ENCODE measurements at regions not wholly inside any gene's neighbourhood (a gene's known extent, or its start where the extent isn't known, plus 50 kb on each side); places are given as distances from the start of the nearest gene placed in this dataset.
"Not testable (repeated sequence)": the region's sequence is repeated elsewhere in the genome, so short reads cannot be mapped to it uniquely, and the experiment has no call there.

DNA sequence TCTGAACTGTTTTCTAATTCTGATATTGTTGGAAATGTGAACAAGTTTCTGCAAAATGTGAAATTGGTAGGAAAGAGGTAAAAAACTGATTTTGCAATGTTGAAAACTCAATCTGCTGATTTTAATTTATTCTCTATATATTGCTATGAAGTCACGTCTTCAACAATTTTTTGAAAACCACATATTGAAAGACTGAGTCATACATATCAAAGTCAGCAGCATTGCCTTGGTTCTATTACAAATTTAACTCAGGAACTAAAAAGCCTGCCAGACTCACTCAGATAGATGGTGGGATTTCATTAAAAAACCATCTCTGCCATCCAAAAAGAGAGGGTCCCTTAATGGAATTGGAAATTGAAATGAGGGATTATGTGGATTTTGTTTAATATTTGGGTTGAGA is 351.4 kb downstream of the CNTN3 start:
- no peak overlapping the region for H3K4me3 ChIP-seq
- in situ Hi-C loops (cut with MboI; ENCODE audit: low sequenced_read_pairs) = no loop called here

GRCh38 chr3:74233091-74233490 is 381.4 kb downstream of the CNTN3 start:
- Histone ChIP-seq H3K27me3 (ENCODE audit: low read depth) (no peaks in the 10 kb centered on the region), H3K36me3 (replicated peaks) (no peaks in the 10 kb centered on the region), H3K4me3 (no peak overlapping the region), H3K9me3 (no peaks in the 10 kb centered on the region), H3K4me1 (no peaks in the 10 kb centered on the region)
- DNase-seq (ENCODE audit: low spot score in 2 of 2) = no peak
- in situ Hi-C loops (cut with MboI; ENCODE audit: low sequenced_read_pairs) = no loop called here

More for the DNA sequence above, 351.4 kb downstream of the CNTN3 start:
- H3K36me3 ChIP-seq (replicated peaks) = no peaks in the 10 kb centered on the region
- no peaks in the 10 kb centered on the region for H3K4me1 ChIP-seq
- DNase-seq (ENCODE audit: low spot score in 2 of 2) = no peak
- no peaks in the 10 kb centered on the region for H3K27me3 ChIP-seq (ENCODE audit: low read depth)
- no peaks in the 10 kb centered on the region for H3K9me3 ChIP-seq

- in situ Hi-C loops (cut with MboI; ENCODE audit: low sequenced_read_pairs) = no loop called here
- no peak overlapping the region for H3K4me3 ChIP-seq
Measured at GRCh38 chr3:74217467-74217866, 397.0 kb downstream of the CNTN3 start.

DNA sequence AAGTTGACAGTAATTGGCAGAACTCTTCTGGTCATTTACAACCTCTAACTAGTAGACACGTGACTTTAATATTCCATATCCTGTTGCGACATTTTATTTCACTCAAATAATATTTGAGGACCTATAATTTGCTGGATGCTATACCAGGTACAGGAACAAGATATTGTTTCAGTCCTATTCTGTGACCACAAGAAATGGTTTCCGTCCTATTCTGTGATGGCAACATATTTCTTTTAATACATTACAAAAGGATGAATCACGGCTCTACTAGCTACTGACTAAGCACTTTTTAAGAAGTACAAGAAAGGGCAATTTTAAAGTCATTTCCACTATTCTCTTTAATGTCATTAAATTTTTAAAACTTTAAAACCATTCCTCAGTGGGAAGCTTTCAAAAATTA is 400.2 kb downstream of the CNTN3 start:
- Histone ChIP-seq H3K9me3 (no peaks in the 10 kb centered on the region), H3K27me3 (ENCODE audit: low read depth) (no peaks in the 10 kb centered on the region), H3K4me1 (no peaks in the 10 kb centered on the region), H3K4me3 (no peak overlapping the region), H3K36me3 (replicated peaks) (no peaks in the 10 kb centered on the region; the same call in 1 of the 2 replicates)
- in situ Hi-C loops (cut with MboI; ENCODE audit: low sequenced_read_pairs) = no loop called here
- DNase-seq (ENCODE audit: low spot score in 2 of 2) = no peak

More at GRCh38 chr3:74217467-74217866, 397.0 kb downstream of the CNTN3 start:
- no peak for DNase-seq (ENCODE audit: low spot score in 2 of 2)
- Histone ChIP-seq H3K4me1 (no peaks in the 10 kb centered on the region), H3K27me3 (ENCODE audit: low read depth) (no peaks in the 10 kb centered on the region), H3K9me3 (no peaks in the 10 kb centered on the region), H3K36me3 (replicated peaks) (no peaks in the 10 kb centered on the region; the same call in 1 of the 2 replicates)

DNA sequence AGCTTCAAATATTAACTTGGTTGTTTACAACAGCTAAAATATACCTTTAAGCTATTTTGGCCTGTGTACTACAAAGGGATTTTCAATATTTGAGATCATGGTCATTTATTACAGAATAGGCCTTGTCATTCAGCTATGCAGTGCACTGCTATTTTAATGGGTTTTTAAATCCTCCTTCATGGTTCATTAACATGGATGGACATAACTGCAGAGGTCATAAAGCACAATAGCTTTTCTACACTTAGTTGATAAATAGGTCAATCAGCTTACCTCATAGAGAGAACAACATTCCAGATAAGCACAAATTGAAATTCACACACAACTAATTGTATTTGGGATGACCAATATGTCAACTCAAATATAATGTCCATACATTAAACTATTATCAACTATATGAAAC is 403.7 kb downstream of the CNTN3 start:
- in situ Hi-C loops (cut with MboI; ENCODE audit: low sequenced_read_pairs) = no loop called here
- no peak for DNase-seq (ENCODE audit: low spot score in 2 of 2)
- Histone ChIP-seq H3K4me3 (no peak overlapping the region), H3K36me3 (replicated peaks) (no peaks in the 10 kb centered on the region), H3K27me3 (ENCODE audit: low read depth) (no peaks in the 10 kb centered on the region), H3K9me3 (no peaks in the 10 kb centered on the region), H3K4me1 (no peaks in the 10 kb centered on the region)

DNA sequence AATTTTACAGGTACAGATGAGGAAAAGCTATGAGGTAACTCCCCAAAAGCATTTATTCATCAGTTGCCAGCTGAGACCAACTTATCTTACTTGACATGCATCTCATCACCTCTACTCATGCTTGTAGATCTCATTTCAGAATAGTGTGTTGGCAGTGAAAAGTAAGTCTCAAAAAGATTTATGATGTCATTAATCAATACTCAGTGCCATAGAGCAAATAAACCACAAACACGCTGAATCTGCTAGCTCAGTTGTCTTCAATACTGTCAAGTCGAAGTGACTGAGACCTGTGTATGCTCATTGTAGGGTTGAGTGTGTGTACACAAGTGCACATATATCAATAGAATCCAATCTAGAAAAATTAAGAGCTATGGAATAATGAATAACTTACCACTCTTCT is 413.5 kb downstream of the CNTN3 start:
- in situ Hi-C loops (cut with MboI; ENCODE audit: low sequenced_read_pairs) = no loop called here
- no peak overlapping the region for H3K4me3 ChIP-seq
- H3K36me3 ChIP-seq (replicated peaks) = no peaks in the 10 kb centered on the region
- H3K27me3 ChIP-seq (ENCODE audit: low read depth) = no peaks in the 10 kb centered on the region
- peaks cover 7% of the 10 kb centered on the region; the same call in 1 of the 2 replicates for H3K4me1 ChIP-seq
- DNase-seq (ENCODE audit: low spot score in 2 of 2) = no peak
- H3K9me3 ChIP-seq = peaks cover 8% of the 10 kb centered on the region

DNA sequence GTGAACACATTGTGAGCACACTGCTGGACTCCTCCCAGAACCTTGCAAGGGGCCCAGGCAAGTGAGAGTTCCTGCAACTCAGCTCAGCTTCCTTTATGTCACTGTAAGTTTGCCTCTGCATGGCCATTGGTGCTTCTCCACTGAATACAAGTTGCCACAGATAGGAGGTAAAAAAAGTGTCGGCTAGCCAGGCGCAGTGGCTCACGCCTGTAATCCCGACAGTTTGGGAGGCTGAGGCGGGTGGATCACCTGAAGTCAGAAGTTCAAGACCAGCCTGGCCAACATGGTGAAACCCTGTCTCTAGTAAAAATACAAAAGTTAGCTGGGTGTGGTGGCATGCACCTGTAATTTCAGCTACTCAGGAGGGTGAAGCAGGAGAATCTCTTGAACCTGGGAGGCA is 435.8 kb downstream of the CNTN3 start:
- DNase-seq (ENCODE audit: low spot score in 2 of 2); H3K4me3 ChIP-seq; H3K9me3 ChIP-seq; H3K36me3 ChIP-seq (replicated peaks); H3K27me3 ChIP-seq (ENCODE audit: low read depth); in situ Hi-C loops (cut with MboI; ENCODE audit: low sequenced_read_pairs): not testable (repeated sequence)
- H3K4me1 ChIP-seq = peaks cover 30% of the 10 kb centered on the region

GRCh38 chr3:74173090-74173489 is 441.4 kb downstream of the CNTN3 start:
- Histone ChIP-seq H3K27me3 (ENCODE audit: low read depth) (no peaks in the 10 kb centered on the region), H3K36me3 (replicated peaks) (no peaks in the 10 kb centered on the region), H3K9me3 (no peaks in the 10 kb centered on the region), H3K4me3 (no peak overlapping the region), H3K4me1 (0 out of 2 replicates have a peak, but pooled peaks cover 4% of the 10 kb centered on the region)
- in situ Hi-C loops (cut with MboI; ENCODE audit: low sequenced_read_pairs) = no loop called here
- DNase-seq (ENCODE audit: low spot score in 2 of 2) = peak in 1 of 2 experiments; percentile 10

DNA sequence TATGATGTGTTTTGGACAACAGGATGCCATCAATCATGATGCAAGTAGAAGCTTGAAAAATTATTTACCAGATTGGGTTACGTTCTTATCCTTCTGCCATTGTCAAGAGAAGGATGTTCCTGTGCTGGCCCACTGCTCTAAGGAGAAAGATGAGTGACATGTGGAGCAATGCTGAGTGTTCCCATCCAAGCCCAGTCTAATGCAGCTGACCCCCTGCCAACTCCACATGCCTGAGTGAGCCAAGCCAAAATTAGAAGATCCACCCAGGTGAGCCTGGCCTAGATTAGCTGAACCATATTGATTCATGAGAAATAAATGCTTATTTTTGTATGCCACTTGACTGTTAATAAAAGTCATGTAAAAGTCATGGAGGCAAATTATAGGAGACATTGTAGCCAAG is 446.5 kb downstream of the CNTN3 start:
- Histone ChIP-seq H3K4me3 (no peak overlapping the region), H3K9me3 (peaks cover 1% of the 10 kb centered on the region; the same call in 1 of the 2 replicates), H3K27me3 (ENCODE audit: low read depth) (no peaks in the 10 kb centered on the region), H3K36me3 (replicated peaks) (no peaks in the 10 kb centered on the region), H3K4me1 (0 out of 2 replicates have a peak, but pooled peaks cover under 1% of the 10 kb centered on the region)
- no peak for DNase-seq (ENCODE audit: low spot score in 2 of 2)
- in situ Hi-C loops (cut with MboI; ENCODE audit: low sequenced_read_pairs) = no loop called here

DNA sequence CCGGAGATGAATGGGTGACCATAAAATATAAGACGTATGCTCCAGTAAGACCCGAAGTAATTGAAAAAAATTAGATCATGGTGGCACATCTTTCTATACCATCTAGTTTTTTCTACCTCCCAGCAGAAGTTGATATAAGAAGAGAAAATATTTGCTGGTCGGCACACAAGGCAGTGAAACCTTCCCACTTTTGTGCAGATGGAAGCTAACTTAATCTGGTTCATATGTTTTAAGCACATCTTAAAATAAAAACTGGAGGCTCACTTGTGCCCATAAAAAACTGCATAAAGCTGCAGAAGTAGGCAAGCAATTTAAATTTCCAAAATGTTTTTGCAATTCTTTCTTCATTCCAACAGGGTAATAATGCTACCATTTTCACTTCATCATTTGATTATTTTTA is 449.2 kb downstream of the CNTN3 start:
- in situ Hi-C loops (cut with MboI; ENCODE audit: low sequenced_read_pairs) = no loop called here
- DNase-seq (ENCODE audit: low spot score in 2 of 2) = no peak
- Histone ChIP-seq H3K4me3 (no peak overlapping the region), H3K9me3 (peaks cover 3% of the 10 kb centered on the region; the same call in 1 of the 2 replicates), H3K27me3 (ENCODE audit: low read depth) (no peaks in the 10 kb centered on the region), H3K4me1 (no peaks in the 10 kb centered on the region), H3K36me3 (replicated peaks) (no peaks in the 10 kb centered on the region)

DNA sequence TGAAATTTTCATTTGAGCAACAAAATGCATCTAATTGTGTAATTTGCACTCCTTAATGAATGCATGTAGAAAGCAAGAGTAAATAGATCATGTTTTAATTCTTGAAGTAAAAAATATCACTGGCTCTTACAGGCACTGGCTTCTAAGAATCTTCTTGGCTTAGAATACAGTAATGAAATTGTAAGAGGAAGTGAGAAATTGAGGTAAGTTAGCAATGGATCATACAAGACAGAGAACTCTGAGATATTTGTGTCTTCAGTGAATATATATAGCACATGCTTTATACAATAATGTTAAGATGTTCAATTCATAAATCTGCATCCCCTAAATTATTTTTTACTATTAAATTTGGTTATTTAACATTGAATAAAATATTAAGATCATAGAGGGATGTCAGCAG is 465.0 kb downstream of the CNTN3 start:
- in situ Hi-C loops (cut with MboI; ENCODE audit: low sequenced_read_pairs) = no loop called here
- H3K9me3 ChIP-seq = no peaks in the 10 kb centered on the region
- DNase-seq (ENCODE audit: low spot score in 2 of 2) = no peak

GRCh38 chr3:74145277-74145676 is 469.2 kb downstream of the CNTN3 start:
- H3K27me3 ChIP-seq (ENCODE audit: low read depth) = no peaks in the 10 kb centered on the region
- H3K4me3 ChIP-seq = no peak overlapping the region
- H3K4me1 ChIP-seq = no peaks in the 10 kb centered on the region
- no peak for DNase-seq (ENCODE audit: low spot score in 2 of 2)
- no peaks in the 10 kb centered on the region for H3K36me3 ChIP-seq (replicated peaks)
- in situ Hi-C loops (cut with MboI; ENCODE audit: low sequenced_read_pairs) = no loop called here
- no peaks in the 10 kb centered on the region for H3K9me3 ChIP-seq

More for the DNA sequence above, 465.0 kb downstream of the CNTN3 start:
- H3K36me3 ChIP-seq (replicated peaks) = no peaks in the 10 kb centered on the region
- H3K27me3 ChIP-seq (ENCODE audit: low read depth) = no peaks in the 10 kb centered on the region
- no peak overlapping the region for H3K4me3 ChIP-seq
- no peaks in the 10 kb centered on the region for H3K4me1 ChIP-seq

GRCh38 chr3:74139648-74140047 is 474.8 kb downstream of the CNTN3 start:
- in situ Hi-C loops (cut with MboI; ENCODE audit: low sequenced_read_pairs) = no loop called here
- H3K27me3 ChIP-seq (ENCODE audit: low read depth) = no peaks in the 10 kb centered on the region
- H3K4me1 ChIP-seq = no peaks in the 10 kb centered on the region
- DNase-seq (ENCODE audit: low spot score in 2 of 2) = no peak
- H3K36me3 ChIP-seq (replicated peaks) = no peaks in the 10 kb centered on the region
- no peaks in the 10 kb centered on the region for H3K9me3 ChIP-seq
- no peak overlapping the region for H3K4me3 ChIP-seq

- H3K4me3 ChIP-seq = no peak overlapping the region
- in situ Hi-C loops (cut with MboI; ENCODE audit: low sequenced_read_pairs) = no loop called here
- H3K27me3 ChIP-seq (ENCODE audit: low read depth) = no peaks in the 10 kb centered on the region
- H3K9me3 ChIP-seq = peaks cover 4% of the 10 kb centered on the region; the same call in 1 of the 2 replicates
- H3K36me3 ChIP-seq (replicated peaks) = no peaks in the 10 kb centered on the region
- no peak for DNase-seq (ENCODE audit: low spot score in 2 of 2)
- peaks cover 6% of the 10 kb centered on the region for H3K4me1 ChIP-seq
Measured at GRCh38 chr3:74137790-74138189, 476.7 kb downstream of the CNTN3 start.

GRCh38 chr3:74135808-74136207 is 478.7 kb downstream of the CNTN3 start:
- in situ Hi-C loops (cut with MboI; ENCODE audit: low sequenced_read_pairs) = no loop called here
- Histone ChIP-seq H3K36me3 (replicated peaks) (0 out of 2 replicates have a peak, but pooled peaks cover under 1% of the 10 kb centered on the region), H3K9me3 (peaks cover 7% of the 10 kb centered on the region), H3K27me3 (ENCODE audit: low read depth) (no peaks in the 10 kb centered on the region), H3K4me1 (peaks cover 21% of the 10 kb centered on the region), H3K4me3 (no peak overlapping the region)
- no peak for DNase-seq (ENCODE audit: low spot score in 2 of 2)
